H9 (cell line): ENCODE measurements at regions not wholly inside any gene's neighbourhood (a gene's known extent, or its start where the extent isn't known, plus 50 kb on each side); places are given as distances from the start of the nearest gene placed in this dataset.

Experiments
- DNase-seq: peaks from one replicate; pipeline ENCODE4 v3.0.0-alpha.2; 2017
- H2AFZ ChIP-seq: one replicate; pipeline ENCODE4 v1.6.1; 2013; ENCODE audit warnings: mild to moderate bottlenecking, low read length, control low read depth, moderate library complexity
- H2AK5ac ChIP-seq: 2 replicates; pipeline ENCODE4 v1.6.1; 2013; ENCODE audit warnings: low read length, control low read depth, mixed read lengths; ENCODE audit not compliant: insufficient read length
- H2BK120ac ChIP-seq: one replicate; pipeline ENCODE4 v1.6.1; 2013; ENCODE audit warnings: low read depth, mild to moderate bottlenecking, low read length, control low read depth, inconsistent platforms; ENCODE audit not compliant: poor library complexity, severe bottlenecking
- H2BK12ac ChIP-seq: 2 replicates; pipeline ENCODE4 v1.6.1; 2013; ENCODE audit warnings: low read length, control low read depth, mixed read lengths, low read depth; ENCODE audit not compliant: insufficient read length
- H2BK15ac ChIP-seq: 2 replicates; pipeline ENCODE4 v1.6.1; 2013; ENCODE audit warnings: low read depth, low read length, control low read depth
- H2BK20ac ChIP-seq: one replicate; pipeline ENCODE4 v1.6.1; 2013; ENCODE audit warnings: low read depth, mild to moderate bottlenecking, low read length, control low read depth, inconsistent platforms; ENCODE audit not compliant: poor library complexity, severe bottlenecking
- H2BK5ac ChIP-seq: 2 replicates; pipeline ENCODE4 v1.6.1; 2013; ENCODE audit warnings: low read length, control low read depth, mixed read lengths; ENCODE audit not compliant: insufficient read length
- H3K14ac ChIP-seq: 2 replicates; pipeline ENCODE4 v1.6.1; 2013; ENCODE audit warnings: low read length, control low read depth; ENCODE audit not compliant: insufficient read depth
- H3K18ac ChIP-seq: 2 replicates; pipeline ENCODE4 v1.6.1; 2013; ENCODE audit warnings: low read depth, mild to moderate bottlenecking, mixed read lengths, low read length, control low read depth; ENCODE audit not compliant: insufficient read length
- H3K23ac ChIP-seq: 2 replicates; pipeline ENCODE4 v1.6.1; 2013; ENCODE audit warnings: low read length, control low read depth, mixed read lengths, low read depth; ENCODE audit not compliant: insufficient read length
- H3K23me2 ChIP-seq: 2 replicates; pipeline ENCODE4 v1.6.1; 2013; ENCODE audit warnings: low read depth, mild to moderate bottlenecking, mixed read lengths, low read length, control low read depth; ENCODE audit not compliant: insufficient read length, poor library complexity, severe bottlenecking
- H3K27ac ChIP-seq: 2 replicates; pipeline ENCODE4 v1.5.1; 2013; ENCODE audit warnings: low read length, control low read depth, mixed read lengths, low read depth; ENCODE audit not compliant: insufficient read length
- H3K27me3 ChIP-seq: 2 replicates; pipeline ENCODE4 v1.6.1; 2013; ENCODE audit warnings: low read length, control low read depth, inconsistent platforms; ENCODE audit not compliant: insufficient read depth
- H3K4ac ChIP-seq: 2 replicates; pipeline ENCODE4 v1.6.1; 2013; ENCODE audit warnings: low read depth, mild to moderate bottlenecking, control low read depth, inconsistent platforms, low read length, moderate library complexity
- H3K4me1 ChIP-seq: 2 replicates; pipeline ENCODE4 v1.6.1; 2013; ENCODE audit warnings: low read length, control low read depth, inconsistent platforms; ENCODE audit not compliant: insufficient read depth
- H3K4me2 ChIP-seq: 2 replicates; pipeline ENCODE4 v1.6.1; 2013; ENCODE audit warnings: low read length, control low read depth, mixed read lengths; ENCODE audit not compliant: insufficient read length, insufficient read depth
- H3K56ac ChIP-seq: 2 replicates; pipeline ENCODE4 v1.6.1; 2013; ENCODE audit warnings: low read depth, mild to moderate bottlenecking, mixed read lengths, low read length, control low read depth; ENCODE audit not compliant: insufficient read length
- H3K79me1 ChIP-seq: 2 replicates; pipeline ENCODE4 v1.6.1; 2013; ENCODE audit warnings: low read depth, mild to moderate bottlenecking, moderate library complexity, low read length, control low read depth, inconsistent platforms; ENCODE audit not compliant: insufficient read depth, poor library complexity, severe bottlenecking
- H3K79me2 ChIP-seq: 2 replicates; pipeline ENCODE4 v1.6.1; 2013; ENCODE audit warnings: low read length, control low read depth, inconsistent platforms; ENCODE audit not compliant: insufficient read depth
- H3K9ac ChIP-seq: 2 replicates; pipeline ENCODE4 v1.6.1; 2013; ENCODE audit warnings: low read length, control low read depth, mixed read lengths; ENCODE audit not compliant: insufficient read length; ENCODE audit errors: extremely low read depth
- H3K9me3 ChIP-seq: one replicate; pipeline ENCODE4 v1.6.1; 2013; ENCODE audit warnings: low read depth, low read length, inconsistent platforms; ENCODE audit not compliant: control insufficient read depth
- H3T11ph ChIP-seq: one replicate; pipeline ENCODE4 v1.6.1; 2013; ENCODE audit warnings: mild to moderate bottlenecking, low read length, control low read depth, inconsistent platforms
- H4K20me1 ChIP-seq: one replicate; pipeline ENCODE4 v1.6.1; 2013; ENCODE audit not compliant: control insufficient read depth, insufficient read length, insufficient read depth
- H4K5ac ChIP-seq: 2 replicates; pipeline ENCODE4 v1.6.1; 2013; ENCODE audit warnings: low read depth, mild to moderate bottlenecking, mixed read lengths, low read length, control low read depth; ENCODE audit not compliant: insufficient read length
- H4K8ac ChIP-seq: replicated peaks from 2 replicates; pipeline ENCODE4 v1.6.1; 2013; ENCODE audit warnings: low read length, control low read depth, mixed read lengths, low read depth; ENCODE audit not compliant: insufficient read length
- H4K91ac ChIP-seq: 2 replicates; pipeline ENCODE4 v1.6.1; 2013; ENCODE audit warnings: low read depth, mild to moderate bottlenecking, moderate library complexity, mixed read lengths, low read length, control low read depth; ENCODE audit not compliant: insufficient read length
- H3K27ac Mint-ChIP-seq, 3 experiments: 2 replicates in 2 of 3; 3 replicates in 1 of 3; pipeline ENCODE4 v1.8.0; 2020 to 2021; ENCODE audit warnings: mixed read lengths in 3 of 3, mild to moderate bottlenecking in 1 of 3, moderate library complexity in 1 of 3
- H3K27me3 Mint-ChIP-seq: 2 replicates; pipeline ENCODE4 v1.8.0; 2021; ENCODE audit warnings: low read depth, mild to moderate bottlenecking, moderate library complexity, mixed read lengths
- H3K36me3 Mint-ChIP-seq, 3 experiments: 2 replicates in 2 of 3; 3 replicates in 1 of 3; pipeline ENCODE4 v1.8.0; 2020 to 2021; ENCODE audit warnings: low read depth in 3 of 3, mixed read lengths in 3 of 3; ENCODE audit not compliant: insufficient read depth in 1 of 3
- H3K4me1 Mint-ChIP-seq, 2 experiments: 2 replicates each; pipeline ENCODE4 v1.8.0; 2020; ENCODE audit warnings: mixed read lengths in 2 of 2
- H3K4me3 Mint-ChIP-seq, 2 experiments: 2 replicates in 1 of 2; 3 replicates in 1 of 2; pipeline ENCODE4 v1.8.0; 2020 to 2021; ENCODE audit warnings: mild to moderate bottlenecking in 2 of 2, mixed read lengths in 2 of 2, moderate library complexity in 1 of 2
- H3K9me3 Mint-ChIP-seq, 2 experiments: 2 replicates in 1 of 2; 3 replicates in 1 of 2; pipeline ENCODE4 v1.8.0; 2020; ENCODE audit warnings: mild to moderate bottlenecking in 2 of 2, mixed read lengths in 2 of 2, moderate library complexity in 1 of 2
- TF ChIP-seq, protein P1 (sequence below): fragments of 200-600 bp; sonication (generic); conservative IDR thresholded peaks from 3 replicates; pipeline ENCODE4 v1.8.0; 2021; ENCODE audit warnings: antibody characterized with exemption, mild to moderate bottlenecking

DNA sequence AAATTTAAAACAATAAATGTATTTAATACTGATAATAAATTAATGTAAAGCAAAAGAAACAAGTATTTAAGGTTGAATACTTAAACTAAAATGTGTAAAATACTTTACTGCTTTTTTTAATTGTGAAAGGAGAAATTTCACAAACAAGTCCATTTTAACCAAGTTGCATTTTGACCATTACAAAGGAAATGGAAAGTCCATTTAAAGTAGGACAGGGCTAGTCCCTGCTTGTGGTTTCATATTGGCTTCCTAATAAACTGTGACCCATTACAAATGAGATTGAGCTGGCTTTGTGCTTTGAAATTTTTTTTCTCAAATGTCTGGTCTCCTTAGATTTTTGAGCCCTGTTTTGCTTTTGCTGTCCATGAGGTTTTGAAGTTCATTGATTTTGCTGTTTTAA is 527.6 kb downstream of the MAFB start:
- no peaks in the 10 kb centered on the region; a peak in 1 of 7 replicates for H3K36me3 Mint-ChIP-seq
- Histone ChIP-seq H3K23ac (no peak overlapping the region), H4K20me1 (no peaks in the 10 kb centered on the region)

More for the DNA sequence above, 527.6 kb downstream of the MAFB start:
- Histone ChIP-seq H2BK20ac (no peak overlapping the region), H3K4ac (no peak overlapping the region), H3K4me1 (no peaks in the 10 kb centered on the region), H3K79me1 (no peaks in the 10 kb centered on the region), H2BK5ac (no peak overlapping the region), H3K18ac (no peak overlapping the region), H3K9ac (no peak overlapping the region), H3K23me2 (no peaks in the 10 kb centered on the region), H3K9me3 (no peaks in the 10 kb centered on the region), H3K4me2 (no peak overlapping the region), H2BK15ac (no peak overlapping the region), H4K8ac (no peak overlapping the region), H3K79me2 (no peaks in the 10 kb centered on the region), H3K56ac (no peak overlapping the region), H3K14ac (no peak overlapping the region), H2BK120ac (no peak overlapping the region), H3K27ac (no peak overlapping the region), H4K91ac (no peak overlapping the region), H3K27me3 (no peaks in the 10 kb centered on the region), H2AFZ (no peak overlapping the region), H2AK5ac (no peak overlapping the region), H2BK12ac (no peak overlapping the region), H3T11ph (peak overlapping the region; percentile 67), H4K5ac (no peak overlapping the region)
- H3K4me1 Mint-ChIP-seq, result peaks cover 2% of the 10 kb centered on the region in 2 experiments; a peak in 2 of 4 replicates
- TF ChIP-seq, protein P1, sequence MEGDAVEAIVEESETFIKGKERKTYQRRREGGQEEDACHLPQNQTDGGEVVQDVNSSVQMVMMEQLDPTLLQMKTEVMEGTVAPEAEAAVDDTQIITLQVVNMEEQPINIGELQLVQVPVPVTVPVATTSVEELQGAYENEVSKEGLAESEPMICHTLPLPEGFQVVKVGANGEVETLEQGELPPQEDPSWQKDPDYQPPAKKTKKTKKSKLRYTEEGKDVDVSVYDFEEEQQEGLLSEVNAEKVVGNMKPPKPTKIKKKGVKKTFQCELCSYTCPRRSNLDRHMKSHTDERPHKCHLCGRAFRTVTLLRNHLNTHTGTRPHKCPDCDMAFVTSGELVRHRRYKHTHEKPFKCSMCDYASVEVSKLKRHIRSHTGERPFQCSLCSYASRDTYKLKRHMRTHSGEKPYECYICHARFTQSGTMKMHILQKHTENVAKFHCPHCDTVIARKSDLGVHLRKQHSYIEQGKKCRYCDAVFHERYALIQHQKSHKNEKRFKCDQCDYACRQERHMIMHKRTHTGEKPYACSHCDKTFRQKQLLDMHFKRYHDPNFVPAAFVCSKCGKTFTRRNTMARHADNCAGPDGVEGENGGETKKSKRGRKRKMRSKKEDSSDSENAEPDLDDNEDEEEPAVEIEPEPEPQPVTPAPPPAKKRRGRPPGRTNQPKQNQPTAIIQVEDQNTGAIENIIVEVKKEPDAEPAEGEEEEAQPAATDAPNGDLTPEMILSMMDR, result no peak
- no peak overlapping the region for H3K27ac Mint-ChIP-seq
- no peaks in the 10 kb centered on the region for H3K9me3 Mint-ChIP-seq
- no peaks in the 10 kb centered on the region for H3K27me3 Mint-ChIP-seq
- no peak overlapping the region for H3K4me3 Mint-ChIP-seq
- DNase-seq, result no peak
